ENCODE measurements at regions not wholly inside any gene's neighbourhood (a gene's known extent, or its start where the extent isn't known, plus 50 kb on each side); places are given as distances from the start of the nearest gene placed in this dataset.

GRCh38 chr16:79867425-79867997 is 267.0 kb upstream of the MAF start:
- Mint-ChIP-seq H3K27me3 (ENCODE audit: unreplicated experiment) (peaks cover 2% of the 10 kb centered on the region), H3K9me3 (ENCODE audit: unreplicated experiment) (no peaks in the 10 kb centered on the region), H3K4me3 (ENCODE audit: unreplicated experiment) (no peak overlapping the region), H3K36me3 (ENCODE audit: unreplicated experiment) (peaks cover 5% of the 10 kb centered on the region), H3K27ac (ENCODE audit: unreplicated experiment) (no peak overlapping the region), H3K4me1 (ENCODE audit: low read depth, unreplicated experiment) (no peaks in the 10 kb centered on the region)
- no peak for DNase-seq
- TF ChIP-seq, protein P1, sequence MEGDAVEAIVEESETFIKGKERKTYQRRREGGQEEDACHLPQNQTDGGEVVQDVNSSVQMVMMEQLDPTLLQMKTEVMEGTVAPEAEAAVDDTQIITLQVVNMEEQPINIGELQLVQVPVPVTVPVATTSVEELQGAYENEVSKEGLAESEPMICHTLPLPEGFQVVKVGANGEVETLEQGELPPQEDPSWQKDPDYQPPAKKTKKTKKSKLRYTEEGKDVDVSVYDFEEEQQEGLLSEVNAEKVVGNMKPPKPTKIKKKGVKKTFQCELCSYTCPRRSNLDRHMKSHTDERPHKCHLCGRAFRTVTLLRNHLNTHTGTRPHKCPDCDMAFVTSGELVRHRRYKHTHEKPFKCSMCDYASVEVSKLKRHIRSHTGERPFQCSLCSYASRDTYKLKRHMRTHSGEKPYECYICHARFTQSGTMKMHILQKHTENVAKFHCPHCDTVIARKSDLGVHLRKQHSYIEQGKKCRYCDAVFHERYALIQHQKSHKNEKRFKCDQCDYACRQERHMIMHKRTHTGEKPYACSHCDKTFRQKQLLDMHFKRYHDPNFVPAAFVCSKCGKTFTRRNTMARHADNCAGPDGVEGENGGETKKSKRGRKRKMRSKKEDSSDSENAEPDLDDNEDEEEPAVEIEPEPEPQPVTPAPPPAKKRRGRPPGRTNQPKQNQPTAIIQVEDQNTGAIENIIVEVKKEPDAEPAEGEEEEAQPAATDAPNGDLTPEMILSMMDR (IDR thresholded peaks at IDR 0.05; ENCODE audit: partially characterized antibody, unreplicated experiment), result no peak

GRCh38 chr16:79865918-79866317 is 265.4 kb upstream of the MAF start:
- Mint-ChIP-seq H3K27me3 (ENCODE audit: unreplicated experiment) (peaks cover 2% of the 10 kb centered on the region), H3K4me1 (ENCODE audit: low read depth, unreplicated experiment) (no peaks in the 10 kb centered on the region), H3K9me3 (ENCODE audit: unreplicated experiment) (no peaks in the 10 kb centered on the region), H3K27ac (ENCODE audit: unreplicated experiment) (no peak overlapping the region), H3K4me3 (ENCODE audit: unreplicated experiment) (no peak overlapping the region), H3K36me3 (ENCODE audit: unreplicated experiment) (peaks cover 5% of the 10 kb centered on the region)
- DNase-seq, result no peak
- TF ChIP-seq, protein P1 (IDR thresholded peaks at IDR 0.05; ENCODE audit: partially characterized antibody, unreplicated experiment), result no peak

GRCh38 chr16:79864781-79865391 is 264.3 kb upstream of the MAF start:
- Mint-ChIP-seq H3K4me1 (ENCODE audit: low read depth, unreplicated experiment) (no peaks in the 10 kb centered on the region), H3K4me3 (ENCODE audit: unreplicated experiment) (no peak overlapping the region), H3K27me3 (ENCODE audit: unreplicated experiment) (no peaks in the 10 kb centered on the region), H3K36me3 (ENCODE audit: unreplicated experiment) (no peaks in the 10 kb centered on the region), H3K9me3 (ENCODE audit: unreplicated experiment) (no peaks in the 10 kb centered on the region), H3K27ac (ENCODE audit: unreplicated experiment) (no peak overlapping the region)
- TF ChIP-seq, protein P1 (IDR thresholded peaks at IDR 0.05; ENCODE audit: partially characterized antibody, unreplicated experiment), result no peak
- no peak for DNase-seq

GRCh38 chr16:79864032-79864780 is 263.7 kb upstream of the MAF start:
- H3K4me3 Mint-ChIP-seq (ENCODE audit: unreplicated experiment), result no peak overlapping the region

More at GRCh38 chr16:79864032-79864780, 263.7 kb upstream of the MAF start:
- DNase-seq, result no peak
- H3K9me3 Mint-ChIP-seq (ENCODE audit: unreplicated experiment), result no peaks in the 10 kb centered on the region
- TF ChIP-seq, protein P1 (IDR thresholded peaks at IDR 0.05; ENCODE audit: partially characterized antibody, unreplicated experiment), result no peak
- H3K36me3 Mint-ChIP-seq (ENCODE audit: unreplicated experiment), result no peaks in the 10 kb centered on the region
- no peaks in the 10 kb centered on the region for H3K27me3 Mint-ChIP-seq (ENCODE audit: unreplicated experiment)
- H3K27ac Mint-ChIP-seq (ENCODE audit: unreplicated experiment), result no peak overlapping the region
- H3K4me1 Mint-ChIP-seq (ENCODE audit: low read depth, unreplicated experiment), result no peaks in the 10 kb centered on the region

All from glutamatergic neuron (in vitro differentiated cells).